ACC112 (cell line): ENCODE measurements at regions not wholly inside any gene's neighbourhood (a gene's known extent, or its start where the extent isn't known, plus 50 kb on each side); places are given as distances from the start of the nearest gene placed in this dataset.

ENCODE experiments used
- H2AFZ ChIP-seq: fragments of 200-600 bp; sonication (generic); one replicate; pipeline ENCODE4 v1.6.0; 2017; ENCODE audit warnings: antibody characterized with exemption, low read length; ENCODE audit not compliant: unreplicated experiment
- H3K27ac ChIP-seq: fragments of 200-600 bp; sonication (generic); 2 replicates; pipeline ENCODE4 v1.5.1; 2014; ENCODE audit warnings: low read depth, mild to moderate bottlenecking, antibody characterized with exemption, low read length, moderate library complexity
- H3K27me3 ChIP-seq: fragments of 200-600 bp; sonication (generic); 2 replicates; pipeline ENCODE4 v1.6.1; 2014; ENCODE audit warnings: mild to moderate bottlenecking, antibody characterized with exemption, low read length, moderate library complexity, mixed read lengths; ENCODE audit not compliant: insufficient read depth
- H3K36me3 ChIP-seq: fragments of 200-600 bp; sonication (generic); 2 replicates; pipeline ENCODE4 v1.6.1; 2016; ENCODE audit warnings: mild to moderate bottlenecking, antibody characterized with exemption, low read length, moderate library complexity, mixed read lengths; ENCODE audit not compliant: insufficient read depth
- H3K4me1 ChIP-seq: fragments of 200-600 bp; sonication (generic); one replicate; pipeline ENCODE4 v1.6.1; 2016; ENCODE audit warnings: low read length, mixed read lengths; ENCODE audit not compliant: insufficient read depth, unreplicated experiment, control insufficient read depth
- H3K4me3 ChIP-seq: fragments of 200-600 bp; sonication (generic); 2 replicates; pipeline ENCODE4 v1.5.1; 2014; ENCODE audit warnings: mild to moderate bottlenecking, low read depth, low read length
- H3K79me2 ChIP-seq: fragments of 200-600 bp; sonication (generic); one replicate; pipeline ENCODE4 v1.6.0; 2016; ENCODE audit warnings: low read length; ENCODE audit not compliant: control insufficient read depth, unreplicated experiment, insufficient read depth

GRCh38 chr2:60033325-60033724 lies 520.1 kb downstream of the BCL11A start:
- Histone ChIP-seq H3K4me3 (no peak overlapping the region), H3K4me1 (no peaks in the 10 kb centered on the region)

GRCh38 chr2:60029566-60029883 lies 523.9 kb downstream of the BCL11A start:
- Histone ChIP-seq H3K27me3 (no peaks in the 10 kb centered on the region), H3K4me1 (no peaks in the 10 kb centered on the region), H2AFZ (no peak overlapping the region), H3K36me3 (no peaks in the 10 kb centered on the region), H3K27ac (no peak overlapping the region), H3K79me2 (no peaks in the 10 kb centered on the region), H3K4me3 (no peak overlapping the region)

More at GRCh38 chr2:60033325-60033724, 520.1 kb downstream of the BCL11A start:
- Histone ChIP-seq H3K36me3 (no peaks in the 10 kb centered on the region), H3K27ac (no peak overlapping the region), H3K79me2 (no peaks in the 10 kb centered on the region), H2AFZ (no peak overlapping the region), H3K27me3 (no peaks in the 10 kb centered on the region)

GRCh38 chr2:60028849-60029565 lies 524.4 kb downstream of the BCL11A start:
- H3K4me3 ChIP-seq: no peak overlapping the region
- H3K27me3 ChIP-seq: no peaks in the 10 kb centered on the region
- H2AFZ ChIP-seq: no peak overlapping the region
- H3K4me1 ChIP-seq: no peaks in the 10 kb centered on the region
- H3K79me2 ChIP-seq: no peaks in the 10 kb centered on the region
- H3K36me3 ChIP-seq: no peaks in the 10 kb centered on the region
- no peak overlapping the region for H3K27ac ChIP-seq

GRCh38 chr2:60025496-60025895 lies 528.0 kb downstream of the BCL11A start:
- no peaks in the 10 kb centered on the region for H3K36me3 ChIP-seq
- no peaks in the 10 kb centered on the region for H3K79me2 ChIP-seq
- H3K4me1 ChIP-seq: no peaks in the 10 kb centered on the region
- no peak overlapping the region for H3K4me3 ChIP-seq
- H3K27me3 ChIP-seq: no peaks in the 10 kb centered on the region
- H3K27ac ChIP-seq: no peak overlapping the region
- no peak overlapping the region for H2AFZ ChIP-seq

GRCh38 chr2:60023256-60023985 lies 530.0 kb downstream of the BCL11A start:
- Histone ChIP-seq H2AFZ (no peak overlapping the region), H3K79me2 (no peaks in the 10 kb centered on the region), H3K4me3 (no peak overlapping the region), H3K36me3 (no peaks in the 10 kb centered on the region), H3K4me1 (no peaks in the 10 kb centered on the region), H3K27me3 (no peaks in the 10 kb centered on the region), H3K27ac (no peak overlapping the region)

GRCh38 chr2:60007671-60008070 lies 545.8 kb downstream of the BCL11A start:
- Histone ChIP-seq H3K36me3 (no peaks in the 10 kb centered on the region), H2AFZ (no peak overlapping the region), H3K4me3 (no peak overlapping the region), H3K27me3 (no peaks in the 10 kb centered on the region), H3K79me2 (no peaks in the 10 kb centered on the region), H3K27ac (no peak overlapping the region), H3K4me1 (no peaks in the 10 kb centered on the region)

GRCh38 chr2:60003076-60003475 lies 550.4 kb downstream of the BCL11A start:
- H3K27ac ChIP-seq: no peak overlapping the region
- H2AFZ ChIP-seq: no peak overlapping the region
- H3K4me1 ChIP-seq: no peaks in the 10 kb centered on the region
- no peaks in the 10 kb centered on the region for H3K79me2 ChIP-seq
- no peaks in the 10 kb centered on the region for H3K27me3 ChIP-seq
- H3K36me3 ChIP-seq: no peaks in the 10 kb centered on the region
- no peak overlapping the region for H3K4me3 ChIP-seq

- H3K4me1 ChIP-seq: no peaks in the 10 kb centered on the region
- H3K27ac ChIP-seq: no peak overlapping the region
- no peak overlapping the region for H2AFZ ChIP-seq
- no peaks in the 10 kb centered on the region for H3K36me3 ChIP-seq
- no peaks in the 10 kb centered on the region for H3K79me2 ChIP-seq
- no peaks in the 10 kb centered on the region for H3K27me3 ChIP-seq
- H3K4me3 ChIP-seq: no peak overlapping the region
Measured at GRCh38 chr2:60002183-60002867, 551.1 kb downstream of the BCL11A start.

GRCh38 chr2:60000686-60001085 lies 552.8 kb downstream of the BCL11A start:
- H3K4me1 ChIP-seq: no peaks in the 10 kb centered on the region
- H3K36me3 ChIP-seq: no peaks in the 10 kb centered on the region
- H3K27ac ChIP-seq: no peak overlapping the region
- no peaks in the 10 kb centered on the region for H3K27me3 ChIP-seq
- no peak overlapping the region for H3K4me3 ChIP-seq
- no peak overlapping the region for H2AFZ ChIP-seq
- no peaks in the 10 kb centered on the region for H3K79me2 ChIP-seq

- H3K27me3 ChIP-seq: no peaks in the 10 kb centered on the region
- no peaks in the 10 kb centered on the region for H3K36me3 ChIP-seq
- H2AFZ ChIP-seq: no peak overlapping the region
- no peaks in the 10 kb centered on the region for H3K79me2 ChIP-seq
- H3K4me1 ChIP-seq: no peaks in the 10 kb centered on the region
- no peak overlapping the region for H3K4me3 ChIP-seq
- H3K27ac ChIP-seq: no peak overlapping the region
Measured at GRCh38 chr2:59998324-59998723, 555.1 kb downstream of the BCL11A start.

- H3K4me3 ChIP-seq: no peak overlapping the region
- H3K4me1 ChIP-seq: no peaks in the 10 kb centered on the region
- H3K79me2 ChIP-seq: no peaks in the 10 kb centered on the region
- H3K36me3 ChIP-seq: no peaks in the 10 kb centered on the region
- H2AFZ ChIP-seq: no peak overlapping the region
- no peaks in the 10 kb centered on the region for H3K27me3 ChIP-seq
- H3K27ac ChIP-seq: no peak overlapping the region
Measured at GRCh38 chr2:59997371-59997770, 556.1 kb downstream of the BCL11A start.
